GM11168 (cell line): ENCODE measurements at regions not wholly inside any gene's neighbourhood (a gene's known extent, or its start where the extent isn't known, plus 50 kb on each side); places are given as distances from the start of the nearest gene placed in this dataset.

Experiments used
- in situ Hi-C: fragments of 300-500 bp; cut with MboI; formaldehyde crosslinking; loops from one replicate; pipeline ENCODE4 v1.12.0; 2022; ENCODE audit warnings: low sequenced_read_pairs; ENCODE audit not compliant: unreplicated experiment

GRCh38 chr10:1893941-1894340 is 156.6 kb upstream of the ADARB2 start:
- in situ Hi-C loops = no loop called here

- in situ Hi-C loops = no loop called here
Observed at GRCh38 chr10:1886039-1886438, 148.7 kb upstream of the ADARB2 start.

DNA sequence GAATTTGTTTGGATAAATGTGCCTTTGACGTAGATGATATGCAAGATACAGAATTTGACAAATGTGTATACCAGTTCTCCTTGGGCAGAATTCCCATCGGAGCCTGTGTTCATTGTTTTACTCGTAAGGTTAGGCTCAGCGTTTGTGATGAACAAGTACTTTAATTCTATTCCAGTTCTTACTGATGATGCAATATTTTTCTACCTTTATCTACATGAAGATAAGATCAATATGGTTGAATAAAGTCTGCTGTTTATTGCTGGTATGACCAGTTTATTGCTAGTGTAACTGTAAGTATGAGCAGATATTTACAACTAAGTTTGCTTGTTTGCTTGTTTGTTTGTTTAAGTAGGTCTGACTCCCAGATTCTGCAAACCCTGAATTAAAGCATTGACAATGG is 145.4 kb upstream of the ADARB2 start:
- in situ Hi-C loops = no loop called here

DNA sequence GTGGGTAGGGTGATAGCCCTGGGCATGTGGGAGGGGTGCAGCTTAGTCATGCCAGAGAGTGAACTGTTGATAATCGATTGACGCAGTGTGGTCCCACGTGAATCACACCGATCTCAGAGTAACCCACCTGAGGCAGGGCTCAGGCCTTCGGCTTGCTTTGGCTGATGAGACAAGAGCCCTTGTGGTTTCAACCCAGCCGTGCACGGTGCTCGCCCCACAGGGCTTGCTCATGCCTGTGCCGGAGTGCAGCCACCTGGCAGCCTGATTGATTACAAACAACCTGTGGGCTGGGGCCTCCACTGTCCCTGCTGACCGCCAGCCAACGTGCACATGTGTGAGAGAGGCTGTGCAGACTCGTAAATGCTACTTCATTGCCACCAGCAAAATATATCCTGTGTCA is 144.9 kb upstream of the ADARB2 start:
- in situ Hi-C loops = no loop called here

DNA sequence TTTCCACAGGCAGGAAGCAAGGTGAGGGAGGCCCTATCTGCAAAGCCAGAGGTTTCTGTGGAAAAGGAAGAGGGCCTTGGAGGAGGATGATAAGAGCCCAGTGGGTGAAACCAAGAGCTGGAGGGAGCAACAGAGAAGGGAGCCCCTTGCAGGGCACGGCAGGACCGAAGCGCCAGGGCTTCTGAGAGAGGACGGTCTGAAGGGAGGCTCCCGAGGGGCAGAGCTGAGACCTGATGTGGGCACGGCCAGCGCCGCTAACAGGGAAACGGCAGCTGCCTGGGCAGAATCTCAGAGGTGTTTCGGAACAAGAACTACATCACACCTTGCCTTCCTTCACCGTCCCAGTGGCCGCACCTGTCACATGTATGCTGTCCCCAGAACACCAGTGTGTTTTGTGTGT is 144.3 kb upstream of the ADARB2 start:
- in situ Hi-C loops = no loop called here

GRCh38 chr10:1874533-1874932 is 137.2 kb upstream of the ADARB2 start:
- in situ Hi-C loops = no loop called here

DNA sequence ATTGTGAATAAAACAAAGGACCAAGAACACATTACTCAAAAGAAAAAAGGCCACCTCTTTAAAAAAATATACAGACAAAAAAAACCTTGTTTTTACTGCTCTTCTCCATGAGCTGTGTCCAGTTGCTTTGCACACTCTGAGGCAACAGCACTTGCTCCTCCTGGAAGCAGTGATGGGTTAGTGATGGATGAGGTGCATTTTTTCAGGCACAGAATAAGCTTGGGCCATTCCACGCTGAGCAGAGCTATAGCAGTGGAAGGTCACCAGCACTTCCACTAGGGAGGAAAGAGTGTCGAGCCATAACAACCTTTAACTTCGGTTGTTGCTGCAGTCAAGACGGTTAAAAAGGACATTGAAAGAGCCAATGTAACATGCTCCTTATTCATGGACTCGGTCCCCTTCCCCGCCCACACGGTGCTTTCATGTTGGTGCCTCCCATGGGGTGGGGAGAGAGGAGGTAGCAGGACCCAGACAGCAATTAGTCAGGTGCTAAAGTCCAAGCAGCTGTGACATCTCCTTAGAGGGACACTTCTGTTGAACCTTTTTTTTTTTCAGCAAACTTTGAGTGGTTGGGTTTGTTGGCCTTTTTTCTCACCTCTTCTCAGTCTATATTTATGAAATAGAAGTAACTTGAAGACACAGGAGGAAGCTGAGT is 136.5 kb upstream of the ADARB2 start:
- in situ Hi-C loops = no loop called here

DNA sequence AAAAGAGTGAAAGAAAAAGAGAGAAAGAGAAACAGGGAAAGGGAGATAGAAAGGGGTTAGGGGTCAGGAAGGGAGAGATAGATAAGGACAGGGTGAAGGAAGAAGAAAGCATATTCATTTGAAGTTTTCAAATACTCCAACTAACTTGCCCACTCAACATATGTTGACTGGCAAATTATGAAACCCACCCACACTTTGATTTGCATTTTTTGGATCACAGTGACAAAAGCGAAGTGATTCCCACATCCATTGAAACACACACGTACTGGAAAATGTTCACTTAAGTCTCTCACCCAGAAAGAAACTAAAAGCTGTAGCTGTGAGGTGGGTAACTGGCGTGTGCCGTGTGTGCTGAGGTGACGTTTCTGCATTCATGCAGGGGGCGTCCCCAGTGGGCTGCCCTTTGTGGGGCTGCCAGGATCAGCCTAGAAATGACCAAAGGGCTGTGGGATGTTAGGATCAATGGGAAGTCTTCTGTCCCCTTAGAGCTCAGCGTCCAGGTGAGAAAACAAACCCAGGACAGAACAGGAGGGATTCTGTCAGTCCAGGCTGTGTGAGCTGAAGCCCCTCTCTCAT is 134.9 kb upstream of the ADARB2 start:
- in situ Hi-C loops = no loop called here

DNA sequence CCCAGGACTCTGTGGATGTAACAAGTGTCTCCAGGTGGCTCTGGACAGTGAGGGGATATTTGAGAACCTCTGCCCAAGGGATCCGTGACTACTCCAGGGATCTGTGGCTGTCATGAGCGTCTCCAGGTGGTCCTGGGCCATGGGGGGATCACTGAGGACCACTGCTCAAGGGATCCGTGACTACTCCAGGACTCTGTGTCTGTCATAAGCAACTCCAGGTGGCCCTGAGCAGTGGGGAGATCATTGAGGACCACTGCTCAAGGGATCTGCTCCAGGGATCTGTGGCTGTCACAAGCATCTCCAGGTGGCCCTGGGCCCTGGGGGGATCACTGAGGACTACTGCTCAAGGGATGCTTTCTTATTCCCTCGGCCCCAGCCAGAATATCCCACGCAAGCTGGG is 133.2 kb upstream of the ADARB2 start:
- in situ Hi-C loops = no loop called here

GRCh38 chr10:1869861-1870260 is 132.5 kb upstream of the ADARB2 start:
- in situ Hi-C loops = no loop called here

DNA sequence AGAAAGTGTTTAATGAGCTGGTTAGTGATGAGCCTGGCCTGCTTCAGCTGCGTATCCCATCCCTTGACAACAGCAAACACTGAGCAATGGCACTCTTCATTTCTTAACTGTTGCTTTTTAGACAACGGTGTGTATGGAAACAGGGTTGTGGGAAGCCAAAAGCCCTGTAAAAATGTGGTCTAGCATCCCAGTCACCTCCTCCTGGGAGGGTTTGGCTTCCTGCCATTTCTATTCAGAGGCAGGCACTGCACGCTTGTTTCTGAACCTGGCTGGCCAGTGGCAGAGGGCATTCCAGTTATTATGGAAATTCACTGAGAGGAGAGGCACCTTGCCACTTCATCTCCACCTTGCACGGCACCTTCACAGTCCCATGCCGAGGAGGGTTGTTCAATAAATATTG is 123.0 kb upstream of the ADARB2 start:
- in situ Hi-C loops = no loop called here

DNA sequence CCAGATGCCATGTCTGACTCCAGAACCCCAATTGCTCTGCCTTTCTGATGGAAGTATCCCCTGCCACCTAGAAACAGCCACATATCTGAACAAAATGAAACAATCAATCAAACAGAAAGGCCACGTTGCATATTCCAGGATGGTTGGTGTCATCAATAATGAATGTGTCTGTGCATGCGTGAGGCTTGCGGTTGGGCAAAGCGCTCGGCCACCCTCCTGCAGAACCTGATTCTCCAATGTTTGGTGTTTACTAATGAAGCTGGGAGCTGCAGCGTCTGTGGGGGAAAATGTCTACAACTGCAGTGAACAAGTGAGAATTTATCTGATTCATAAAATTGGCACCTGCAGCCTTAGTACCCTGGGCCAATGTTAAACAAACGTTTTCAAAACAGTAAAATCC is 121.2 kb upstream of the ADARB2 start:
- in situ Hi-C loops = no loop called here

DNA sequence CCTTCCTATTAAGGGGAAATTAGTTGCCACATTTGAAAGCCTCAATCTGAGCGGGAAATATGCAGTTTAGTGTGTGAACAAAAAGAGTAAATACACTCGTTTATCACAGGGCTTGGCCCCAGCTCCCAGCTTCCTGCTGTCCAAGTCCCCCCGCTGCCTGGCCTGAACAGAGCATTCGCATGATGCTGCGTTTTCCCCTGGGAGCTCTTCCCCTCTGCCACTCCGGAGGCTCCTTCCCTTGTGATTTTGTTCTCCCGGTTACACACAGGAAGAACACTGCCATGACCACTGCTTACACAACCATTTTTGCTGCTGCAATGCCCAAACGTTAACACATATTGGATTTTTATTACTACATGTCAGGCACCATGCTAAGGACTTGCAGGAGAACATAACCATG is 120.7 kb upstream of the ADARB2 start:
- in situ Hi-C loops = no loop called here

GRCh38 chr10:1855911-1856310 is 118.6 kb upstream of the ADARB2 start:
- in situ Hi-C loops = no loop called here

- in situ Hi-C loops = no loop called here
Observed at GRCh38 chr10:1854271-1854670, 116.9 kb upstream of the ADARB2 start.

- in situ Hi-C loops = no loop called here
Observed at GRCh38 chr10:1853801-1854200, 116.5 kb upstream of the ADARB2 start.

DNA sequence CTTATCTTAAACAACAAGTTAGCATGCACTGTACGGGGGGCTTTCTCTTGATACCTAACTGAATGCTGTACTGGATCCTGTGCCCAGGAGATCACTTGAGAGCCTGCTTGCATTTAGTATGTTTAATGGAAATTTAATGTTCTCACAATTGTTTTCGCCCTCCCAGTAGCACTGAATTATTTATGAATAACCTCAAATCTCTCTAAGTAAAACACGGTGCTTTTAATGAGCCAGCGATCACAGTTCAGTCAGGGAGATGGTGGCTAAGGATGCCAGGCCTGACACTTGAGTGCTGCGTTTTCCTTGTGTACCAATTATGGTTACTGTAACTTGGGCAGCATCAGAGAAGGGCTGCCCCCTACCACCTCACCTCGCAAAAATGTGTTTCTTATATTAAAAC is 115.5 kb upstream of the ADARB2 start:
- in situ Hi-C loops = no loop called here

DNA sequence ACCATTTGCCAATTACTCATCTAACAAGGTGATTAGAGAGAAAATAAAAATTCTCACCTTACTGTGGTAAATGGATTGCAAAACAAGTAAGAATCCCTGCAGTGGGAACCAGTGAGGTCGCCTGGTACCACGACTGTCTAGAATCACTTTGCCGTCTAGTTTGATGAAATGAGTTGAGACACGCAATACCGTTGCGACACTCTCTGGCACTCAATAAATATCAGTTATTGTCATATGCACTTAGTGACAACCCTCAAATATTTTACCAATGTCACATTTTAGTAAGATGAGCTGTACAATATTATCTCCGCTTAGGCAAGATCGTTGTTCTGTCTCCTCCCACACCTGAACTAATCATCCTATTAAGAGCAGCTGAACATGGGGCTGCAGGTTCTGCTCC is 114.4 kb upstream of the ADARB2 start:
- in situ Hi-C loops = no loop called here

DNA sequence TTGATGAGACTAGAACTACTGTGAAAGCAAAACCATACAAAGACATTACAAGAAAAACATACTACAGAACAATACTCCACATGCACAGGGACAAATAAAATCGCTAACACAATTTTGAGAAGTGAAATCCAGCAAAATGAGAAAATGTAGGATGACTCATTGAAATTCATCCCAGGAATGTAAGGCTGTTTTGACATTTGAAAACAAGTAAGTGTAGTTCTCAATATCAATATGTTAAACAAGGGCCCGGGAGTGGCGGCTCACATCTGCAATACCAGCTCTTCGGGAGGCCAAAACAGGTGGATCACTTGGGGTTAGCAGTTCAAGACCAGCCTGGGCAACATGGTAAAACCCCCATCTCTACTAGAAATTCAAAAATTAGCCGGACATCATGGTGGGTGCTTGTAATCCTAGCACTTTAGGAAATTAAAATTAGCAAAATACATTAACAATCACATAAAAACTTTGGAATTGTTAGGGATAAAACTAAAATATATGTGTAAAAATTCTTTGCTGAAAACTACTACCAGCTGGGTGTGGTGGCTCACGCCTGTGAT is 113.7 kb upstream of the ADARB2 start:
- in situ Hi-C loops = no loop called here

GRCh38 chr10:1847361-1847760 is 110.0 kb upstream of the ADARB2 start:
- in situ Hi-C loops = no loop called here

DNA sequence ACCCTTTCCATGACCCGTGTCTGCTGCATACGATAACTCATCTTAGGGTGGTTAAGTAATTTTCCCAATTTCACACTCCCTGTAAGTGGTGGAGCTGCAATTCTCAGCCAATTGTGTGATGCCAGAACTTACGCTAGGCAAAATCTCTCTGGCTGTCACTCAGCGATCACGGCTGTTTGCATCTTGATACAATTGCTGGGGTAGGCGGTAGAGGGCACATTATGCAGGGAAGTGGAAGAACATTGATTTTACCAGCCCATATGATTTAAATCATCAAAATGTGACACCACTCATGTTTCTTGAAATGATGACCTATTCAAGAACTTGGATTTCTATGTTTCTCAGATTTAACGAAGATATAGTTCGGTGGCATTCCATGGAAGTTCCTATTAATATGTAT is 108.7 kb upstream of the ADARB2 start:
- in situ Hi-C loops = no loop called here

DNA sequence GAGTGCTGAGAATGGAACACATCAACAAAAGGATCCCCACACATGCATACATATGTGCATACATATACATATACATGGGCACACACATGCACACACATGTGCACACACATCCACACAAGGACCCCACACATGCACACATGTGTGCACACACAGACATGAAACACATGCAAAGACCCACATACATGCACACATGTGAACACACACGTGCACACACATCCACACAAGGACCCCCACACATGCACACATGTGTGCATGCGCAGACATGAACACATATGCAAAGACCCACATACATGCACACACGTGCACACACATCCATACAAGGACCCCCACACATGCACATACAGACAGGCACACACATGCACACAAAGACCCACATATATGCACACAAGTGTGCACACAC is 104.4 kb upstream of the ADARB2 start:
- in situ Hi-C loops = no loop called here
